GM23248 (cell line): ENCODE measurements at regions not wholly inside any gene's neighbourhood (a gene's known extent, or its start where the extent isn't known, plus 50 kb on each side); places are given as distances from the start of the nearest gene placed in this dataset.

Experiments used
- DNase-seq: peaks from one replicate; pipeline ENCODE4 v3.0.0-alpha.2; 2015
- H2AFZ ChIP-seq: fragments of 200-600 bp; sonication (generic); 2 replicates; pipeline ENCODE4 v1.6.1; 2016; ENCODE audit warnings: antibody characterized with exemption
- H3F3A ChIP-seq: fragments of 200-600 bp; sonication (generic); 2 replicates; pipeline ENCODE4 v1.6.1; 2016; ENCODE audit warnings: mild to moderate bottlenecking, antibody characterized with exemption, mixed run types; ENCODE audit not compliant: insufficient read depth
- H3K27ac ChIP-seq: fragments of 200-600 bp; sonication (generic); 2 replicates; pipeline ENCODE4 v1.5.1; 2016; ENCODE audit warnings: mild to moderate bottlenecking
- H3K27me3 ChIP-seq: fragments of 200-600 bp; sonication (generic); replicated peaks from 2 replicates; pipeline ENCODE4 v1.6.1; 2016; ENCODE audit warnings: mild to moderate bottlenecking; ENCODE audit not compliant: insufficient read depth
- H3K36me3 ChIP-seq: fragments of 200-600 bp; sonication (generic); 2 replicates; pipeline ENCODE4 v1.6.1; 2016; ENCODE audit warnings: low read depth, mild to moderate bottlenecking
- H3K4me1 ChIP-seq: fragments of 200-600 bp; sonication (generic); 2 replicates; pipeline ENCODE4 v1.6.1; 2016; ENCODE audit warnings: mild to moderate bottlenecking; ENCODE audit not compliant: insufficient read depth
- H3K4me2 ChIP-seq: fragments of 200-600 bp; sonication (generic); one replicate; pipeline ENCODE4 v1.6.1; 2016; ENCODE audit warnings: mild to moderate bottlenecking; ENCODE audit not compliant: unreplicated experiment
- H3K4me3 ChIP-seq: fragments of 200-600 bp; sonication (generic); 2 replicates; pipeline ENCODE4 v1.5.1; 2016; ENCODE audit warnings: mild to moderate bottlenecking
- H3K79me2 ChIP-seq: fragments of 200-600 bp; sonication (generic); 2 replicates; pipeline ENCODE4 v1.6.1; 2016; ENCODE audit warnings: mild to moderate bottlenecking; ENCODE audit not compliant: insufficient read depth
- H3K9ac ChIP-seq: fragments of 200-600 bp; sonication (generic); 2 replicates; pipeline ENCODE4 v1.6.1; 2016; ENCODE audit warnings: mild to moderate bottlenecking
- H3K9me2 ChIP-seq: fragments of 200-600 bp; sonication (generic); 2 replicates; pipeline ENCODE4 v1.6.1; 2016; ENCODE audit warnings: mixed run types, mild to moderate bottlenecking, moderate library complexity; ENCODE audit not compliant: insufficient read depth
- H3K9me3 ChIP-seq: fragments of 200-600 bp; sonication (generic); one replicate; pipeline ENCODE4 v1.6.1; 2017; ENCODE audit warnings: low read depth
- H4K20me1 ChIP-seq: fragments of 200-600 bp; sonication (generic); 2 replicates; pipeline ENCODE4 v1.6.0; 2016; ENCODE audit not compliant: insufficient read depth
- EZH2 ChIP-seq: fragments of 200-600 bp; sonication (generic); IDR thresholded peaks from 2 replicates; pipeline ENCODE4 v1.6.1; 2018; ENCODE audit warnings: antibody characterized with exemption, mild to moderate bottlenecking; ENCODE audit not compliant: insufficient read depth, poor library complexity, severe bottlenecking
- EZH2phosphoT487 ChIP-seq: fragments of 200-600 bp; sonication (generic); IDR thresholded peaks from 2 replicates; pipeline ENCODE4 v1.6.1; 2018; ENCODE audit warnings: antibody characterized with exemption, moderate library complexity, mild to moderate bottlenecking, low read depth; ENCODE audit not compliant: insufficient read depth
- WGBS, 2 experiments: methylation state at CpG; one replicate each; pipeline ENCODE4 v1.1.6; 2015 to 2017; ENCODE audit warnings: low lambda C conversion rate in 2 of 2, low coverage in 1 of 2; ENCODE audit errors: missing lambda C conversion rate in 2 of 2; 5-methylcytosine and 5-hydroxymethylcytosine counted together
- in situ Hi-C: fragments of 300-500 bp; cut with MboI; formaldehyde crosslinking; loops from 2 replicates; pipeline ENCODE4 v1.15.0; 2020

DNA sequence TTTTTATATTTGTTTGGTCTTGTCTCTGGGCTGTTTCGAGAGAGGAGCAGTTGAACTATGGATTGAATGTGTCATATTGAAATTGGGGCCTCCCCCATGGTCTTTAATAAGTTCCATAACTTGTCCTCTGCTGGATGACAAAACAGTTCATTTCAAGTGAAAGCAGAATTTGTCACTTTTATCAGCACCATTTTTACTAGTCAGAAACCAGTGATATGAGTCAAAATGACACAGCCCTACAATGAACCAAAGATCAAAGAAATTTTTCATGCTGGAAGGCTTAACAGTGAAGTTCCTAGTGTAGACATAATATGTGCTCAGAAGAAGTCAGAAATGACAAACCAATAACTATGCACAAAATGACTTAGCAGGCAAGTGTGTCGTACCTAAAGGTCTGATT is 133.6 kb upstream of the VWC2 start:
- Histone ChIP-seq H4K20me1 (no peaks in the 10 kb centered on the region), H3K27me3 (no peaks in the 10 kb centered on the region), H2AFZ (no peak overlapping the region), H3K4me2 (no peak overlapping the region), H3K4me3 (no peak overlapping the region), H3K9me2 (no peaks in the 10 kb centered on the region), H3K9me3 (no peaks in the 10 kb centered on the region), H3K4me1 (no peaks in the 10 kb centered on the region), H3K79me2 (no peaks in the 10 kb centered on the region), H3K27ac (no peak overlapping the region), H3K9ac (no peak overlapping the region), H3K36me3 (no peaks in the 10 kb centered on the region), H3F3A (no peaks in the 10 kb centered on the region)
- DNase-seq = no peak
- in situ Hi-C loops = no loop called here
- WGBS, 2 experiments = 19 to 21% methylated on average over 2 of the region's 2 CpGs
- TF ChIP-seq EZH2 (no peak), EZH2phosphoT487 (no peak)

- H3K27ac ChIP-seq = no peak overlapping the region
- DNase-seq = no peak
Observed at GRCh38 chr7:49643321-49643720, 130.1 kb upstream of the VWC2 start.

DNA sequence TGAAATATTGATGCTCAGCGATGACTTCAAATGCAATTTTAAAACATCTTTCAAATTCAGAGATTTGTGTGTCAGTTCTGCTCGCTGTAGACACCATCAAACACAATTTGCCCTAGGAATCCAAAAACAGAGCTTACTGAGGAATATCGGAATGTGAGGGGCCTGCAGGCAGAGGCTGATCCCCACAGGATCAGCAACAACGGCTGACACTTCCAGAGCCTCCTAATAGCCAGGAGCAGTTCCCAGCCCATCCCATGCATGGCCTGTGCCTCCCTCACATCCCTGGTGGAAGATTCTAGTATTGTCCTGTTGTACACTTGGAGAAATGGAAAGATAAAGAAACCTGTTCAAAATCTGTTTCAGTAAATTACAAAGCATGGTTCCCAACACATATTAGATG is 129.7 kb upstream of the VWC2 start:
- WGBS, 2 experiments = 12 to 25% methylated on average over 4 of the region's 4 CpGs
- Histone ChIP-seq H3K27ac (no peak overlapping the region), H3K9me3 (no peaks in the 10 kb centered on the region), H3K9ac (no peak overlapping the region), H3K79me2 (no peaks in the 10 kb centered on the region), H3K4me3 (no peak overlapping the region), H3K9me2 (no peaks in the 10 kb centered on the region), H3K36me3 (no peaks in the 10 kb centered on the region), H3K4me2 (no peak overlapping the region), H2AFZ (no peak overlapping the region), H3K27me3 (no peaks in the 10 kb centered on the region), H3F3A (no peaks in the 10 kb centered on the region), H3K4me1 (no peaks in the 10 kb centered on the region), H4K20me1 (no peaks in the 10 kb centered on the region)
- in situ Hi-C loops = no loop called here
- TF ChIP-seq EZH2phosphoT487 (no peak), EZH2 (no peak)
- DNase-seq = no peak

More at GRCh38 chr7:49643321-49643720, 130.1 kb upstream of the VWC2 start:
- no peak overlapping the region for H3K9ac ChIP-seq
- H3K9me3 ChIP-seq = no peaks in the 10 kb centered on the region
- no peak overlapping the region for H2AFZ ChIP-seq
- TF ChIP-seq EZH2 (no peak), EZH2phosphoT487 (no peak)
- H3K4me2 ChIP-seq = no peak overlapping the region
- H3K4me1 ChIP-seq = no peaks in the 10 kb centered on the region
- H3K9me2 ChIP-seq = no peaks in the 10 kb centered on the region
- H4K20me1 ChIP-seq = no peaks in the 10 kb centered on the region
- no peaks in the 10 kb centered on the region for H3F3A ChIP-seq
- no peak overlapping the region for H3K4me3 ChIP-seq
- in situ Hi-C loops = no loop called here
- no peaks in the 10 kb centered on the region for H3K36me3 ChIP-seq
- 14 to 18% methylated on average over 5 of the region's 5 CpGs for WGBS, 2 experiments
- H3K79me2 ChIP-seq = no peaks in the 10 kb centered on the region
- no peaks in the 10 kb centered on the region for H3K27me3 ChIP-seq

GRCh38 chr7:49644396-49645166 is 128.9 kb upstream of the VWC2 start:
- in situ Hi-C loops = no loop called here
- no peaks in the 10 kb centered on the region for H3K27me3 ChIP-seq
- H3F3A ChIP-seq = no peaks in the 10 kb centered on the region

GRCh38 chr7:49645296-49645695 is 128.1 kb upstream of the VWC2 start:
- 23 to 27% methylated on average over 3 of the region's 3 CpGs for WGBS, 2 experiments
- in situ Hi-C loops = no loop called here
- no peaks in the 10 kb centered on the region for H3K4me1 ChIP-seq

More at GRCh38 chr7:49644396-49645166, 128.9 kb upstream of the VWC2 start:
- no peak for TF ChIP-seq EZH2
- TF ChIP-seq EZH2phosphoT487 = no peak
- no peaks in the 10 kb centered on the region for H3K9me3 ChIP-seq
- no peak overlapping the region for H3K9ac ChIP-seq
- DNase-seq = no peak
- no peaks in the 10 kb centered on the region for H3K36me3 ChIP-seq
- no peaks in the 10 kb centered on the region for H3K79me2 ChIP-seq
- H2AFZ ChIP-seq = no peak overlapping the region
- no peaks in the 10 kb centered on the region for H3K9me2 ChIP-seq
- no peaks in the 10 kb centered on the region for H3K4me1 ChIP-seq
- H3K4me3 ChIP-seq = no peak overlapping the region
- H3K4me2 ChIP-seq = no peak overlapping the region
- WGBS, 2 experiments = 32 to 43% methylated on average over 3 of the region's 3 CpGs
- no peak overlapping the region for H3K27ac ChIP-seq
- H4K20me1 ChIP-seq = no peaks in the 10 kb centered on the region

More at GRCh38 chr7:49645296-49645695, 128.1 kb upstream of the VWC2 start:
- no peaks in the 10 kb centered on the region for H3F3A ChIP-seq
- no peak overlapping the region for H3K4me3 ChIP-seq
- no peak for DNase-seq
- no peak overlapping the region for H3K4me2 ChIP-seq
- H2AFZ ChIP-seq = no peak overlapping the region
- H3K9me3 ChIP-seq = no peaks in the 10 kb centered on the region
- H3K9me2 ChIP-seq = no peaks in the 10 kb centered on the region
- H3K79me2 ChIP-seq = no peaks in the 10 kb centered on the region
- H3K36me3 ChIP-seq = no peaks in the 10 kb centered on the region
- no peaks in the 10 kb centered on the region for H4K20me1 ChIP-seq
- no peak for TF ChIP-seq EZH2
- TF ChIP-seq EZH2phosphoT487 = no peak
- no peak overlapping the region for H3K27ac ChIP-seq
- no peaks in the 10 kb centered on the region for H3K27me3 ChIP-seq
- H3K9ac ChIP-seq = no peak overlapping the region
